GM19240 (cell line): ENCODE measurements at regions not wholly inside any gene's neighbourhood (a gene's known extent, or its start where the extent isn't known, plus 50 kb on each side); places are given as distances from the start of the nearest gene placed in this dataset.

Source experiments
- DNase-seq: peaks from one replicate; pipeline ENCODE4 v3.0.0; 2011; ENCODE audit warnings: low spot score; ENCODE audit not compliant: insufficient read length

DNA sequence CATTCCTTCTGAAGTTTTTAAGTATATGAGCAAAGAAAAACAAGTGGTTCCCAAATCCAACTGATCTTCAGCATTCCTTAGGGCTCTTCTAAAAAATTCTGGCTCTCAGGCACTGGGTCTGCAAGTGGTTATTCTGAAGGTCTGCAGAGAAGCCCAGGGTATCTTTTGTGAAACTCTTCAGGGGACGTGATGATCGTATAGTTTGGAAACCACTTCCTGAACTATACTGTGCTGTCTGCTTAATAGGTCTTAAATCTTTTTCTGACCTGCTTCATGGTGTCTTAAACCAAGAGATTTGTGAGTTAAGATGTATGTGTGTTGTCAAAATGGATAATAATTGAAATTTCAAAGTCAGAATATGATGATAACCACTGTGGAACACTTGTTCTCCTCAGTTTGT lies 115.5 kb downstream of the LHX9 start:
- DNase-seq, result no peak

DNA sequence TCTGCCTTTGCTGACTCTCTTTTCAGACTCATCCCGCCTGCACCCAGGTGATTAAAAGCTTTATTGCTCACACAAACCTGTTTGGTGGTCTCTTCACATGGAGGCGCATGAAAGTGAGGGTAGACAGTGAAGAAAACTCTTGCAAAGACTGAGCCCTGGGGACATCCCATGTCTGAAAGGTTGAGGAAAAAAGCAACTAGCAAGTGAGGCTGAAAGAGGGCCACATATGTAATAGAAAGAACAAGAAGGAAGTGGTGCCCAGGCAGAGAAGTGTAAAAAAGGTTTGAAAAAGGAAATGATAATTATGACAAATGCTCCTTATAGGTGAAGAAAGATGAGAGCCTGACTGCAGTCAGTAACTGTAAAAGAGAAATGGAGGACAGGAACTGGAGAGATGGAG lies 115.9 kb upstream of the NEK7 start:
- no peak for DNase-seq

DNA sequence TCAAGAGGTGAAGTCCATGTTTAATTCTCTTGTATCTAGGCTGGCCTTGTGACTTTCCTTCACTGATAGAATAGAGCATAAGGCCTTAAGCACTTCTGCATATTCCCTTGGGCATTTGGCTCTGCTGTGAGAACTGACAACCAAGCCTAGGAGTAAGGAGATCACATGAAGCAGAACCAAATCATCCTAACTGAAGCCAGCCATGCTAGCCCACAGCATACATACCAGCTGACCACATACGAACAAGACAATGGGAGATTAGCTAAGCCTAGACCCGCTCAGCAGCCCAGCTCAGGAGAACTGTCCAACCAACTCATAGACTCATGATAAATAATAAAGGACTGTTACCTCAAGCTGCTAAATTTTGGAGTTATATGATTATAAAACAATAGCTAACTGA lies 114.6 kb upstream of the NEK7 start:
- no peak for DNase-seq

GRCh38 chr1:198047913-198048312 lies 108.9 kb upstream of the NEK7 start:
- DNase-seq, result no peak

- no peak for DNase-seq
Measured at GRCh38 chr1:198054510-198054909, 102.3 kb upstream of the NEK7 start.

DNA sequence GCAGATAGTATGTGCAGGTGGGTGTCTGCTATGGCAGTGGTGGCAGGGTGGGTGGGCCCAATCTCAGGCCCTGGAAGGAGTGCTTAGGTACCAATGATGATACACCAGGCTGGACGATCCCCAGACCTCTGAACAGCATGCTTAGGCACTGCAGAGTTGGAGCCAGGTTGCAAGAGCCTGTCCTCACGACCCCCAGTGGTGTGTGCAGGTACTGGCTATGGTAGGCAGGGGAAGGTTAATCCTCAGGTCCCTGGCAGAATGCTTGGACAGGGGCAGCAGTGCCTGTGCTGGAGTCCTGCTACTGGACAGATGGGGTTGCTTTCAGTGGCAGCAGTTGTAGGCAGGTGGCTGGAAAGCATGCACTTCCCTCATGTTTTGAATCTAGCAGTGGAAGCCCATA lies 100.5 kb upstream of the NEK7 start:
- no peak for DNase-seq

GRCh38 chr1:198064181-198064580 lies 92.6 kb upstream of the NEK7 start:
- DNase-seq, result no peak

GRCh38 chr1:198068285-198068684 lies 88.5 kb upstream of the NEK7 start:
- DNase-seq, result no peak

DNA sequence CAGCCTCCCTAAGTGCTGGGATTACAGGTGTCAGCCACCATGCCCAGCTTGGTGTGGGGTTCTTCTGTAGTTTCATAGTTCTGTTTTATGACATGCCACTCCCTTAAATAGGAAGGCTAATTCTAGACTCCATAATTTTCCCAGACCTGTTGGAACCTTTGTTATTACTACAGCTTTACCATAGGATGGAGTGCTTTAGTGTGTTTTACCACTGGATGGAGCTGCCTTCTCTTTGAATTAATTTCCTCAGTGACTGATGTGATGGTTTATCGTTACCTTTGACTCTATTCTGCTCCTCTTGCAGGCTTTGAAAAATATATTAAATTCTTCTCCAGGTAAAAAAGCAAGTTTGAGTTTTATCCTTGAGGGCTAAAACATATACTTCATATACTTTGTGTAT lies 84.6 kb upstream of the NEK7 start:
- DNase-seq, result no peak

DNA sequence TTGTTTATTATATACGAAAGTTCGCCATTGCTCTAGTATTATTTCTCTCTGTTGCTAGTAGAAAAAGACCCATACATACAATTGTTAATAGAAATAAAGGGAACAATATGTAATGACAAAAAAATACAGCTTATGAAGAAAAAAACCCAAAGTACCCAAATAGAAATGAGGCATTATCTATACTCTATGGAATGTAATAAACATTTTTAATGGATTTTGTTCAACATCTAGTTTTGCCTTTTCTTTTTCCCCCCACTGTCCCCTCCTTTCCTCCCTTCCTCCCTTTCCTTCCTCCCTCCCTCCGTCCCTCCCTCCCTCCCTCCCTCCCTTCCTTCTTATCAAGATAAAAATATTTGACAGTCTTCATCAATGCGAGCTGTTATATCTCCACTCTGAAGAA lies 81.5 kb upstream of the NEK7 start:
- DNase-seq, result no peak

GRCh38 chr1:198079432-198079951 lies 77.3 kb upstream of the NEK7 start:
- no peak for DNase-seq

DNA sequence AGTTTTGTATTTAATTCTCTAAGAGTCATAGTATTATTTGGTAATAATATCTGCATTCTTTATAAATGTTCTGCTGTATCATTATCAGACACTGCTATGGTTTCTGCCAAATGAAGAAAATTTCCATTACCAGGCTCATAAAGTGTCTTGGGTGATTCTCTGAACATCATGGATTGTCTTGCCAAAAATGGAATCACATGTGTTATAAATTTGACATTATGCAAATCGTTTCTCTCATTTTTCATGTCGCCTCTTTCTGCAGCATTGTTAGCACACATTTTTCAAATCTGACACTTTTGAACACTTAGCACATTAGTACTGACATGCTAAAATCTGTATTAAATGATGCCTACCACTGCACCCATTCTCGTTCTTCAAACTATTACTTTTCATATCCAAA lies 74.2 kb upstream of the NEK7 start:
- no peak for DNase-seq

DNA sequence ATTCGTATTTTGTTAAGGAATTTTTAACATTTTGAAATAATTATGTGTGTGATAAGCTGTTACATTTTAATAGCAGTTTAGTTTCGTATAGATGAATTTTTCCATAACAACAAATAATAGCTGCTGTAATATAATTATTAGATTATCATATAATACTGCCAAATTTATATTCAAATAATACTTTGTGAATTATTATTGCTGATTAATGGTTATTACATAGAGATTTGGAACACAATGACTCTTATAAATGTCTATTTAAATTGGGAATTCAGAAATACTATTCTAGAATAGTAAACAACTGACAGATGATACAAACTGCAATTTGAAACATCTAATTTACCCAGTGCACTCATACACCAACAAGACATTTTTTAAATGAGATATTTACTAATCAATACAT lies 73.2 kb upstream of the NEK7 start:
- no peak for DNase-seq

DNA sequence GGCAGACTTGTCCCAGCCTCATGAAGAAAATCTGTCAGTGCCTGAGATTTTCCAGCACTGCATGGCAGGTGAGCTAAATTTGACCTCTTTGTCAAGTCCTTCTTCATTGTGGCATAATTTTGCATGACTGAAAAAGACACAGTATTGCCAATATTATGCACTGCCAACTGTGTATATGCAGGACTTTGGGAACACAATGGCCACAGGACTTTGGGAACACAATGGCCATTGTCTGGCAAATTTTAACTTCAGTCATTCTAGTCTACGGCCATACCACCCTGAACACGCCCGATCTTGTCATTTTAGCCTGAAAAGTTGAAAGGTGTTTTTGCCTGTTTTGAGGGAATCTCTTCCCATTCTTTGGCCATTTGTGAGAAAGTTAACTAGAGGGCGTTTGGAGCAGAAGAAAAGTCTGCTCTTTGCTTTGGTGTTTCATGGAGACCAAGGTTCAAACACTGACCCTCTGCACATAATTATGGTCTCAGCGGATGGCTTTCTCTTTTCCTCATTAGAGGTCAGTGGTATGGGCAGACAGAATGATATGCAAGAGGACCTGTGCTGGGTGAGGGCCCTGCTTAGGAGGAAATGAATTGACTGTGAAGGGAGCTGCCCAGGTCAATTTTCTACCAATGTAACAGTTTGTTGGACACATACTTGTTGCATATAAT lies 72.4 kb upstream of the NEK7 start:
- DNase-seq, result no peak

GRCh38 chr1:198086051-198086745 lies 70.6 kb upstream of the NEK7 start:
- DNase-seq, result no peak

DNA sequence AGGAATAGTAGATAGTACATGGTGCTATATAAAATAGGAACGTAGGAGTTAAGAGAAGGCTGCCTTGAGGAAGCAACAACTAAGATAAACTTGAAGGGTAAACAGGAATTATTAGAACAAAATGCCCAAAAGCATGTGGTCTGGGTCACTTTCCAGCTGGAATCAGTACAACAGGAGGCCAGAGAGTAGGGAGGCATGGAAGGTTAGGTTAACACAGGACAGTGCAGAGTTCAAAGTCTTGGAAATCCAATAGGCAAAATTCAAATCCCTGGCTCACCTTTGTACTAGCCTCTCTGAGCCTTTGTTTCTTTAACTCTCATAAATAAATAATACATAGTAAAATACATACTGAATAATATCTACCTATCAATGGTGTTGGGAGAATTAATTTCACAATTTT lies 69.0 kb upstream of the NEK7 start:
- DNase-seq, result no peak

DNA sequence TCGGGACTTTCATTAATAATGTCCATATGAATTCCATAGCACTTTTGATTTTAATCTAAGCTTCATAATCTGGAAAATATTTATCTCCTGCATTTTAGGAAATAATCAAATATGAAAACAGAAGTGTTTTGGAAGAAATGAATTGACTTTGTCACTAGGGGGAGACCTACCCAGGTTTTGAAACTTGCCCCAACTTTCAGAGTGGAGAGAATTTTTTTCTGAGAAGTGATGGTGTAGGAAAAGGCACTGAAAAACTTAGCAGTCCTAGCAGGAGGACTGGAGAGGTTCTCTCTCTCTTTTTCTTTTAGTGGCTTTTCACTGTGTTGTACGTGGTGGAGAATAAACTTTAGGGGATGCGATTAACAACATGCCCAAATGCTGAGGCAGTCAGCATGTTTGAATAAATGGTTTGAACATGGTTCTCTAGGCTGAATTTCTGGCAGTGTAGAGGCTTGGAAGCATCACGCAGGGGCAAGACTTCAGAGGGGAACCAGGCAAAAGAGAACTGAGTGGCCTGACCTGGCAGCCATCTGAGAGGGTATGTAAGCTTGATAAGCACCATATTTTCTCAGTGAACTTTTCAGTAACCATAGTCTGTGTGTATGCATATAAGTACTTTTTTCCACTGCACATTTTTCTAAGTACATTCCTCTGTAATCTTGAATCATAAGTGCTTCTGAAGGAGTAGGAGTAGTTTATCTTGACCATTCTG lies 68.3 kb upstream of the NEK7 start:
- DNase-seq, result peak; percentile 8

DNA sequence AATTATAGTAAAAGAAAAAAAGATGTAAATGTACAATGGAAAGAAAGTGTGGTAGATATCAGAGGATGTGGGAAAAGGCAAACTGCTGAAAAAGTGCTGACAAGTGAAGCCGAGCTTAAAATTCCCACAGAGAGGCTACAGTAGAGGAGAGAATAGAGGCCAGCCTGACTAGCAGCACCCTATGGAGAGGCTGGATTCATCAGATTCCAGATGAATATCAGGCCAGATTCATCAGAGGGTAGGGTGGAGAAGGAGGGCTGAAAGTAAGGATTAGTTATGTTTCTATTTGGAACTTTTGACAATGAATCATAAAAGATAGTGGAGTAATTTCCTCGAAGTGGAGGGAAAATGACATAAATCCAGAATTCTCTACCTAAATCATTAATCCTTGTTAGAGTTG lies 60.4 kb upstream of the NEK7 start:
- DNase-seq, result no peak

GRCh38 chr1:198099755-198100154 lies 57.0 kb upstream of the NEK7 start:
- DNase-seq, result no peak

GRCh38 chr1:198101716-198102453 lies 54.9 kb upstream of the NEK7 start:
- no peak for DNase-seq

DNA sequence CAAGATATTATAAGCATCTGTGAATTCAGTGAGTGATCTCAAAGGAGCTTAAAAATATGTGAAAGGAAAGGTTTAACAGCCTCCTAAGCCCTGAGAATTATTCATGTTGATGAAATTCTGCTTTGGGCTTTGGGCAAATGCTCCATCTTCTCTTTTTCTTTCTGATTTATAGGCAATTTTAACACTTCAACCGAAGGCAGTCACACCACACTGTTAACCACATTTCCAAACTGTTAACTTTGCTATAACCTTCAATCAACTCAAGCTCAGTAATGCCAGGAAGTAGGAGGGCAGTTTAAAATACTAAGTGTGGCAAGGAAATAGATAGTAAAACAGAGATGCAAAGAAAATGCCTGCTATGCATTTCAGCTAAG lies 54.4 kb upstream of the NEK7 start:
- no peak for DNase-seq

DNA sequence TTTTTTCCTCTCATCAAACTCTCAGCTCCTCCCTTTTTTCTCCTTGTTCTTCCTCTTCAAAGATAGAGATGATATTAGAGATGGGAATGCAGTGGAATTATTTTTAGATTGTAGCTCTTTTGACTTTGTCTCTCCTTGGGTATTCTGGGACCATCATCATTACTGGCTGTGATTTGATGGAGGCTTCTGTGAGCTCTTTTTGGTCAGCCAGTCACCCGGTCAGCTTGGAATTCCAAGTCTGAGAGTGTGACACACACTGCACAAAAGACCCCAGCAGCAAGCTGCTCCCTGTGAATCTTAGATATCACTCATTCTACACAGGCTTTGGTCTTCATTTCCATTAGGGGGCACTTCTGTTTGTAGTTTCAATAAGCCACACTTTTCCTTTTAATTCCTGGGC lies 51.6 kb upstream of the NEK7 start:
- DNase-seq, result no peak
